NB4 (cell line): ENCODE measurements at regions not wholly inside any gene's neighbourhood (a gene's known extent, or its start where the extent isn't known, plus 50 kb on each side); places are given as distances from the start of the nearest gene placed in this dataset.

Experiments used
- CTCF ChIP-seq: IDR thresholded peaks from one replicate; pipeline ENCODE4 v1.5.1; 2012; ENCODE audit warnings: low read depth, low read length
- MAX ChIP-seq: IDR thresholded peaks from 2 replicates; pipeline ENCODE4 v1.6.1; 2011; ENCODE audit warnings: low read depth, low read length
- POLR2A ChIP-seq: IDR thresholded peaks from 2 replicates; pipeline ENCODE4 v1.6.1; 2011; ENCODE audit warnings: mild to moderate bottlenecking; ENCODE audit not compliant: insufficient read length; ENCODE audit errors: extremely low read depth

- TF ChIP-seq CTCF, result no peak
- no peak for TF ChIP-seq MAX
- TF ChIP-seq POLR2A, result no peak
Measured at GRCh38 chr4:128636906-128637305, 172.6 kb upstream of the JADE1 start.
